Small intestine (tissue), 7 donors: ENCODE measurements at regions not wholly inside any gene's neighbourhood (a gene's known extent, or its start where the extent isn't known, plus 50 kb on each side); places are given as distances from the start of the nearest gene placed in this dataset.
"Not testable (repeated sequence)": the region's sequence is repeated elsewhere in the genome, so short reads cannot be mapped to it uniquely, and the experiment has no call there.

Experiments used
- DNase-seq, 2 donors: peaks; one replicate each; pipeline versions ENCODE4 v3.0.0 to v3.0.0-alpha.2; 2013
- FAIRE-seq: peaks from 2 replicates; lab custom pipeline; 2012; peaks lifted over from hg19 to GRCh38; lab: Jason Lieb, UNC
- H3K27ac ChIP-seq, 3 donors: one replicate each; pipeline ENCODE4 v1.5.1; 2013; ENCODE audit warnings: low read length in 2 of 3, mild to moderate bottlenecking in 2 of 3, control low read depth in 1 of 3, inconsistent platforms in 1 of 3, low read depth in 1 of 3, moderate library complexity in 1 of 3
- H3K27me3 ChIP-seq, 3 donors: one replicate each; pipeline ENCODE4 v1.6.1; 2013; ENCODE audit warnings: low read length in 3 of 3, inconsistent platforms in 1 of 3; ENCODE audit not compliant: control insufficient read depth in 3 of 3, insufficient read depth in 3 of 3
- H3K36me3 ChIP-seq, 3 donors: one replicate each; pipeline ENCODE4 v1.6.1; 2013; ENCODE audit warnings: low read length in 3 of 3, inconsistent platforms in 1 of 3, low read depth in 1 of 3, mild to moderate bottlenecking in 1 of 3, moderate library complexity in 1 of 3; ENCODE audit not compliant: control insufficient read depth in 3 of 3, insufficient read depth in 2 of 3
- H3K4me1 ChIP-seq, 3 donors: one replicate each; pipeline ENCODE4 v1.6.1; 2013; ENCODE audit warnings: low read length in 2 of 3, inconsistent platforms in 1 of 3, low read depth in 1 of 3, mild to moderate bottlenecking in 1 of 3, moderate library complexity in 1 of 3; ENCODE audit not compliant: control insufficient read depth in 3 of 3, insufficient read depth in 2 of 3
- H3K4me3 ChIP-seq, 3 donors: one replicate each; pipeline ENCODE4 v1.5.1; 2013; ENCODE audit warnings: low read length in 3 of 3, control low read depth in 1 of 3, inconsistent platforms in 1 of 3, low read depth in 1 of 3, mild to moderate bottlenecking in 1 of 3, moderate library complexity in 1 of 3
- H3K9me3 ChIP-seq, 2 donors: one replicate each; pipeline ENCODE4 v1.6.1; 2013; ENCODE audit warnings: low read depth in 1 of 2, low read length in 1 of 2; ENCODE audit not compliant: control insufficient read depth in 2 of 2, insufficient read depth in 1 of 2
- WGBS, 3 donors: extraction: QIAGEN DNeasy Blood & Tissue Kit; methylation state at CpG; one replicate each; pipeline ENCODE4 v1.1.7; 2013; 5-methylcytosine and 5-hydroxymethylcytosine counted together
- donor health status: healthy with polysubstance abuse.
- donor health status: control.
- donor health status: control.
- donor health status: Bipolar disorder and iron deficiency.
- donor health status: healthy.

- not testable (repeated sequence) for H3K9me3 ChIP-seq, FAIRE-seq, H3K27me3 ChIP-seq, DNase-seq, H3K4me1 ChIP-seq, H3K27ac ChIP-seq, H3K36me3 ChIP-seq, H3K4me3 ChIP-seq
- WGBS, 3 donors = 88 to 95% (median 90%) methylated on average over 2 to 3 of the region's 3 CpGs
Measured at GRCh38 chr18:10134749-10135148, 220.9 kb downstream of the VAPA start.

GRCh38 chr18:10135302-10135926 lies 221.6 kb downstream of the VAPA start:
- Histone ChIP-seq H3K9me3 (no peaks in the 10 kb centered on the region), H3K36me3 (no peaks in the 10 kb centered on the region), H3K4me1 (peaks cover 0 to 8% (median 0%) of the 10 kb centered on the region in 3 donors), H3K27me3 (no peaks in the 10 kb centered on the region), H3K4me3 (no peak overlapping the region), H3K27ac (no peak overlapping the region)
- DNase-seq (no peak), FAIRE-seq (no peak)
- WGBS, 3 donors = 82 to 89% (median 85%) methylated on average over 3 of the region's 3 CpGs

- H3K4me3 ChIP-seq = no peak overlapping the region
- no peaks in the 10 kb centered on the region for H3K9me3 ChIP-seq
- H3K4me1 ChIP-seq = peaks cover 0 to 13% (median 3%) of the 10 kb centered on the region in 3 donors
- 91 to 95% (median 93%) methylated on average over 3 of the region's 3 CpGs for WGBS, 3 donors
- DNase-seq (no peak), FAIRE-seq (no peak)
- H3K27ac ChIP-seq = no peak overlapping the region
- no peaks in the 10 kb centered on the region for H3K27me3 ChIP-seq
- H3K36me3 ChIP-seq = no peaks in the 10 kb centered on the region
Measured at GRCh38 chr18:10138719-10139118, 224.9 kb downstream of the VAPA start.

- 70 to 81% (median 80%) methylated on average over 7 of the region's 7 CpGs for WGBS, 3 donors
- FAIRE-seq = no peak
Measured at GRCh38 chr18:10139783-10140410, 226.1 kb downstream of the VAPA start.

DNA sequence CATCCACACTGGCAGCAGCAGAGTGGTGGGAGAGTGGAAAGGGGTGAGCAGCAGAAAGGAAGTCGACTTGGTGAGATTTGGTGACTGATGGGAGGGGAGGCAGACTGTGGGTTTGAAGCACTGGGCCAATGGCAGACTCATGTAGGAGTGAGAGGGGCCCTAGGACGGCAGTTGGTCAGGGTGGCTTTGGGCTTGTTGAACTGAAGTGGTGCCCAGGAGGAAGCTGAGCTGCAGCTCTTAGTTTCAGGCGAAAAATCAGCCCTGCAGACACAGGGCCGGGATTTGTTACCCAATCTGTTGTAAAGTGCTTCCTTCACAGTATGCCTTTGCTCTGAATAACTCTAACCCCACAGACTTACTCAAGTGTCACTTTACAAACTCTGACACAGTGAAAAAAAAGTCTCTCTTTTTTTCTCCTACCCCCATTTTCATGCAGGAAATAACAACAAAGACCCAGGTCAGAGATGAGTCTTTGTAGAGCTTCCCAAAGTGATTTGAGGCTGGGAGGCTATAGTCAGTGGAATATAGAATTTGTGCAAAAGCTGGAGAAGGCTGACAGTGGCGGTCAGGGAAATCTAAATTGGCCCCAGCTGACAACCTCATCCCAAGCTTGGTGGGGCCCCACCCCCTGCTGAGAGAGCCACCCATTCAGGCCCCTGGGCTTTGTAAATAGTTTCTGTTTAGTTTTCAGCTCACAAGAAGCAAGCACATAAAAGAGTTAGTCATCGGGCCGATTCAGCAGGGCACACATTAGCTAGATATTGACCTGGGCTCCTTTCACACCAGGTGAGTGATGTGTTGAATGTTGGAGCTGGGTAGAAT lies 226.9 kb downstream of the VAPA start:
- H3K4me1 ChIP-seq = peaks cover 0 to 13% (median 3%) of the 10 kb centered on the region in 3 donors
- H3K4me3 ChIP-seq = no peak overlapping the region
- no peaks in the 10 kb centered on the region for H3K27me3 ChIP-seq
- FAIRE-seq (no peak), DNase-seq (peak; percentile 20 to 57)
- no peaks in the 10 kb centered on the region for H3K36me3 ChIP-seq
- WGBS, 3 donors = 36 to 58% (median 48%) methylated on average over 7 of the region's 7 CpGs
- no peaks in the 10 kb centered on the region for H3K9me3 ChIP-seq
- H3K27ac ChIP-seq = no peak overlapping the region

More at GRCh38 chr18:10139783-10140410, 226.1 kb downstream of the VAPA start:
- Histone ChIP-seq H3K4me3 (no peak overlapping the region), H3K4me1 (peaks cover 0 to 13% (median 3%) of the 10 kb centered on the region in 3 donors), H3K27ac (no peak overlapping the region), H3K9me3 (no peaks in the 10 kb centered on the region), H3K36me3 (no peaks in the 10 kb centered on the region), H3K27me3 (no peaks in the 10 kb centered on the region)
- no peak for DNase-seq

- DNase-seq (no peak), FAIRE-seq (no peak)
- Histone ChIP-seq H3K36me3 (no peaks in the 10 kb centered on the region), H3K27ac (no peak overlapping the region), H3K9me3 (no peaks in the 10 kb centered on the region), H3K4me3 (no peak overlapping the region), H3K4me1 (peaks cover 0 to 13% (median 3%) of the 10 kb centered on the region in 3 donors), H3K27me3 (no peaks in the 10 kb centered on the region)
- 59 to 75% (median 69%) methylated on average over 7 of the region's 7 CpGs for WGBS, 3 donors
Measured at GRCh38 chr18:10141559-10141958, 227.7 kb downstream of the VAPA start.

DNA sequence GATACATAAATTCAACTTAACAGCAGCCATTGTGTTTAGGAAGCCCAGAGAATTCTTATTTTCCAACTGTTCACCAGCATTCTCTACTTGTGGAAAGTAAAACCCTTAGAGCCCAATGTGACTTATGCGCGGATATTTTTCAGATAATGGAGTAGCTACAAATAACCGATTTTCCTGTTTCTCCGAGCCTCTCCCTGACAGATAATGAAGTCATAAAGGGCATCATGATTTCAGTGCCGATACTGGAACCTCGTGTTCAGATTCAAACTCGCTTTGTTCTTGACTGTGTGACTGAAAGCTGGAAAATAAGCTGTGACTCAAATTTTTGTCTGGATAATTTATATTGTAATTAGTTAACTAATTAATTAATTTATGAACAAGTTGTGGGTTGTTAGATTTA lies 228.2 kb downstream of the VAPA start:
- Histone ChIP-seq H3K27me3 (no peaks in the 10 kb centered on the region), H3K27ac (no peak overlapping the region), H3K36me3 (no peaks in the 10 kb centered on the region), H3K4me1 (peaks cover 0 to 13% (median 3%) of the 10 kb centered on the region in 3 donors), H3K4me3 (no peak overlapping the region), H3K9me3 (no peaks in the 10 kb centered on the region)
- DNase-seq = no peak
- WGBS, 3 donors = 85 to 87% (median 86%) methylated on average over 7 of the region's 7 CpGs
- FAIRE-seq = no peak

GRCh38 chr18:10142496-10143160 lies 228.8 kb downstream of the VAPA start:
- H3K4me3 ChIP-seq = no peak overlapping the region
- no peaks in the 10 kb centered on the region for H3K36me3 ChIP-seq
- no peak for FAIRE-seq
- 64 to 73% (median 71%) methylated on average over 14 of the region's 14 CpGs for WGBS, 3 donors
- H3K4me1 ChIP-seq = peaks cover 0 to 13% (median 3%) of the 10 kb centered on the region in 3 donors
- H3K27ac ChIP-seq = no peak overlapping the region
- H3K27me3 ChIP-seq = no peaks in the 10 kb centered on the region
- no peak for DNase-seq
- H3K9me3 ChIP-seq = no peaks in the 10 kb centered on the region
